ENCODE measurements at regions not wholly inside any gene's neighbourhood (a gene's known extent, or its start where the extent isn't known, plus 50 kb on each side); places are given as distances from the start of the nearest gene placed in this dataset.

- no peak for DNase-seq
Measured at GRCh38 chr1:5492846-5493245, 499.4 kb downstream of the NPHP4 start.

GRCh38 chr1:5491207-5491904 lies 500.9 kb downstream of the NPHP4 start:
- no peak for DNase-seq

DNA sequence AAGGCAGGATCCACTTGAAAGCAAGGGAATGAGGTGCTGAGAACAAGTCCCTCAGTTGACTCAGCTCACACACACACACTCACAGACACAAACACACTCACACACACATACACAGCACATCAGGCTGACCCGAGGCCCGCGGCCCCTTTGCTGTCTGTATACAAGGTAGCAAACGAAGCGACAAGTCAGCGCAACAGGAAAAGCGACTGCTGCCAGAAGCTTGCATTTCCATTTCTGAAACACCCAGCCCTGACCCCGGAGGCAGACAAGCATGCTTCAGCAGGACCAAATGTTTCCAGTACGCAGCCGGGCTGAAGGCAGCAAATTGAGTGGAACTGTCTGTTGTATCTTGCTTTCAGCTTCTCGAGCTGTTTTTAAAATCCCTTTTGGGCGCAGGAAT lies 501.6 kb downstream of the NPHP4 start:
- no peak for DNase-seq

GRCh38 chr1:5488448-5488847 lies 503.8 kb downstream of the NPHP4 start:
- DNase-seq: no peak

- no peak for DNase-seq
Measured at GRCh38 chr1:5485968-5486696, 506.1 kb downstream of the NPHP4 start.

- no peak for DNase-seq
Measured at GRCh38 chr1:5485436-5485835, 506.8 kb downstream of the NPHP4 start.

GRCh38 chr1:5484451-5485165 lies 507.6 kb downstream of the NPHP4 start:
- DNase-seq: no peak

GRCh38 chr1:5481889-5482288 lies 510.3 kb downstream of the NPHP4 start:
- no peak for DNase-seq

- no peak for DNase-seq
Measured at GRCh38 chr1:5480906-5481305, 511.3 kb downstream of the NPHP4 start.

DNA sequence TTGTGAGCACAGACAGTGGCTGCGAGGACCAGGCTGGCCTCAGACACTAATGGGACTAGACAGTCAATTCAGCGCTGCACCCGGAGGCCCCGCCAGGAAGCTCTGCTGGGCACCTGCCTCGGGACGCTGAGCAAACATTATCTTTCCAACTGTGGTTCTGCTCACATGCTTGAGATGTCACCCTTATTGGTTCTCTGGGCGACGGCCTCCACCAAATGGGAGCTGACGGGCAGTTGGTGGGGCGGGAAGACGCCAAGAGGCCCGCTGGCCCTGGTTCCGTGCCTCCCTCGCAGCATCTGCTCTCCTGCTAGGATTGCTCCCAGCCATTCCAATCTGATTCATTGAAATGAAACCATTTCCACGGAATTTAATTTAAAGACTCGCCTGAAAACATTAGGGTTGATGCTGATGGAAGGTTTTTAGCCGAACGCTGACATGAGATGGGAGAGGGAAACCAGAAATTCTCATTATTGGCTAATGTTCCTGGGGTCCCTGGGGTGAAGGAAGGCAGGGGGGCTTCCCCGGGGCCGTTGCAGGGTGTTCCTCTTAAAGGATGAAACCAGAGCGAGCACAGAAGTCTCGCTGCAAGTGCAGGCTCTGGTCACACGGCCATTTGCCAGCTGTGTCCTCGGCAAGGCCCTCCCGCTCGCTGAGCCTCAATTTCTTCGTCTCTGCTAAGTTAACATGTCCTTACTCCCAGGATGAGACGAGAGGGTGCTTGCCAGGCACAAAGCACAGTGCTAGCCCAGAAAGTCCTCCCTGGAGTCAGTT lies 512.2 kb downstream of the NPHP4 start:
- DNase-seq: no peak

DNA sequence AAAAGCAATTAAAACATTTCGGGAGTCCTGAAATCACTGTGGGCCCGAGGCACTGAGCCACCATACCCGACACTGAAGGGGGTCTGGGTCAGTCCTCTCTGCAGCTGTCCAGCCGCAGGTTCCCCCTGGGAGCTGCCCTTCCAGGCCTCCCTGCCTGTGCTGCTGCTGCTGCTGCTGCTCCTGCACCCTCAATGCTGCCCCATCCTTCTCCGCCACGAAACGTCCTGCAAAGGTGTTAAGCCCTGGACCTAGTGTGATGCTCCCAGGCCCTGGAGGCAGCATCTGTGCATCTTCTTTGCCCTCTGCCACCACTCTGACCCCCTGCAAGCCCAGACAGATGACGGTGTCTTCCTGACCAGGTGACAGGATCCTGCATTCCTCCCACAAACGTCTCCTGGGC lies 513.3 kb downstream of the NPHP4 start:
- DNase-seq: no peak

- no peak for DNase-seq
Measured at GRCh38 chr1:5478156-5478695, 514.0 kb downstream of the NPHP4 start.

- DNase-seq: no peak
Measured at GRCh38 chr1:5477716-5478115, 514.5 kb downstream of the NPHP4 start.

GRCh38 chr1:5475572-5475971 lies 516.7 kb downstream of the NPHP4 start:
- no peak for DNase-seq

- DNase-seq: no peak
Measured at GRCh38 chr1:5473268-5473667, 519.0 kb downstream of the NPHP4 start.

DNA sequence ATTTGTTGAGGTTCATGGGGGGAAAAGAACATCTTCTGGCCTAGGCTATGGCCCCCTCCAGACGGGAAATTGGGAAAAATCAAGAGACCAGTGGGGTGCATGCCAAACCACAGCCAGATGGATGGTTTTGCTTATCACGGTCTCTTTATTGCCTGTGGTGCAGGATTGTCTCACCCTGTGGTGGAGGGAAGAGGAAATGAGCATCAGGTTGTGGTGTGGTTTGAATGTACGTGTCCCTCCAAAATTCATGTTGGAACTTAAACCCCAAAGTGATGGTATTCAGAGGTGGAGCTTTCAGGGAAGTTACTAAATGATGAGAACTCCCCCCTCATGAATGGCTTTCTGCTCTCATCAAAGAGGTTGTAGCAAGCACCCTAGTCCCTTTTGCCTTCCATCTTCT lies 525.7 kb downstream of the NPHP4 start:
- no peak for DNase-seq

GRCh38 chr1:5465281-5465711 lies 526.9 kb downstream of the NPHP4 start:
- no peak for DNase-seq

GRCh38 chr1:5464366-5464765 lies 527.9 kb downstream of the NPHP4 start:
- no peak for DNase-seq

- no peak for DNase-seq
Measured at GRCh38 chr1:5460974-5461373, 531.3 kb downstream of the NPHP4 start.

- DNase-seq: no peak
Measured at GRCh38 chr1:5459839-5460610, 532.2 kb downstream of the NPHP4 start.

- no peak for DNase-seq
Measured at GRCh38 chr1:5458248-5458647, 534.0 kb downstream of the NPHP4 start.
